GM12872 (cell line): ENCODE measurements at regions not wholly inside any gene's neighbourhood (a gene's known extent, or its start where the extent isn't known, plus 50 kb on each side); places are given as distances from the start of the nearest gene placed in this dataset.

ENCODE experiments used
- TF ChIP-seq, protein P1 (sequence below): IDR thresholded peaks from 3 replicates; pipeline ENCODE4 v1.5.1; 2011; ENCODE audit warnings: low read depth, mild to moderate bottlenecking, low read length, moderate library complexity; ENCODE audit not compliant: insufficient read depth

- TF ChIP-seq, protein P1, sequence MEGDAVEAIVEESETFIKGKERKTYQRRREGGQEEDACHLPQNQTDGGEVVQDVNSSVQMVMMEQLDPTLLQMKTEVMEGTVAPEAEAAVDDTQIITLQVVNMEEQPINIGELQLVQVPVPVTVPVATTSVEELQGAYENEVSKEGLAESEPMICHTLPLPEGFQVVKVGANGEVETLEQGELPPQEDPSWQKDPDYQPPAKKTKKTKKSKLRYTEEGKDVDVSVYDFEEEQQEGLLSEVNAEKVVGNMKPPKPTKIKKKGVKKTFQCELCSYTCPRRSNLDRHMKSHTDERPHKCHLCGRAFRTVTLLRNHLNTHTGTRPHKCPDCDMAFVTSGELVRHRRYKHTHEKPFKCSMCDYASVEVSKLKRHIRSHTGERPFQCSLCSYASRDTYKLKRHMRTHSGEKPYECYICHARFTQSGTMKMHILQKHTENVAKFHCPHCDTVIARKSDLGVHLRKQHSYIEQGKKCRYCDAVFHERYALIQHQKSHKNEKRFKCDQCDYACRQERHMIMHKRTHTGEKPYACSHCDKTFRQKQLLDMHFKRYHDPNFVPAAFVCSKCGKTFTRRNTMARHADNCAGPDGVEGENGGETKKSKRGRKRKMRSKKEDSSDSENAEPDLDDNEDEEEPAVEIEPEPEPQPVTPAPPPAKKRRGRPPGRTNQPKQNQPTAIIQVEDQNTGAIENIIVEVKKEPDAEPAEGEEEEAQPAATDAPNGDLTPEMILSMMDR = no peak
Observed at GRCh38 chr2:240240017-240240734, 99.7 kb upstream of the OTOS start.

DNA sequence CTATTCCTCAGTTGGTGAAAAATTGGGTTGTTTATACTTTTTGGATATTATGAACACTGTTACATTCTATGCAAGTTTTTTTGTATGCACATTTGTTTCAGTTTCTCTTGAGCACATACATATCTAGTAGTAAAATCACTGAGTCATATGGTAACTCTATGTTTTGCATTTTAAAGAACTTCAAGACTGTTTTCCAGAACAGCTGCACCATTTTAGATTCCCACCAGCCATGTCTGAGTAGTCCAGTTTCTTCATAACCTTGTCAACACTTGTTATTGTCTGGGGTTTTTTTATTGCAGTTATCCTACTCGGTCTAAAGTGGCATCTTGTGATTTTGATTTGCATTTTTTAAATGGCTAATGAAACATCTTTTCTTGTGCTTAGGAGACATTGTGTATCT is 100.3 kb upstream of the OTOS start:
- TF ChIP-seq, protein P1 = no peak

- TF ChIP-seq, protein P1 = no peak
Observed at GRCh38 chr2:240241572-240241971, 101.1 kb upstream of the OTOS start.

DNA sequence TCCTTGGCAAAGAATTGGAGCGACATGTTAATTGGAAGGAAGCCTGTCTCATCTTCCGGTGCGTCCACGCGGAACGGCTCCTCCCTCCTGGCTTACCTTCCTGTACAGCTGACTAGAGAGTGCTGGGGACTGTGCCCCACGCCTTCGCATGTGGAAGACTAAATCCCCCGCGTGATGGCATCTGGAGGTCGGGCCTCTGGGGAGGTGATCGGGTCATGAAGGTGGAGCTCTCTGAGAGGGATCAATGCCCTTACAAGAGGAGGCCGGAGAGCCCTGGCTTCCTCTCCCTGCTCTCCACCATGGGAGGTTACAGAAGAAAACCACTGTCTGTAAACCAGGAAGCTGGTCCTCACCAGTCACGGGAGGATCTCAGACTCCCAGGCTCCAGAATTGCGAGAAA is 104.1 kb upstream of the OTOS start:
- TF ChIP-seq, protein P1 = no peak

DNA sequence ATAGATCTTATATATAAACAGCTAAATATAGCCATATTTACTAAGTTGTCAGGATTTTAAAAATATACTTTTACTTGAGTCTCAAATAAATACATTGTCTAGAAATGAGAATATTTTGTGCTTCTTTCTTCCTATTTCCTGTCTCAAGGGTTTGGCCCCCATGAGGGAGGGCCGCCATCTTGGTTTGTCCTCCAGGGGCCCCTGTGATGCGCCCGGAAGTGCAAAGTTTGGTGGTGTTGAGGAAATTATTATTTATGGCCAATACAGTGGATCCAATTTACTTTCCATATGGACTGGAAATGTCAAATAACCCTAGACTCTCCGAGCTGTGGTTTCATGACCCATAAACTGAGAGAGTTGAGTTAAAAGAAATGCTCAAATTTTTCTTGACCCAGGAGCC is 104.7 kb upstream of the OTOS start:
- TF ChIP-seq, protein P1 = no peak

- TF ChIP-seq, protein P1 = no peak
Observed at GRCh38 chr2:240245706-240246105, 105.2 kb upstream of the OTOS start.

- TF ChIP-seq, protein P1 = no peak
Observed at GRCh38 chr2:240246173-240246820, 105.8 kb upstream of the OTOS start.
